ENCODE measurements at regions not wholly inside any gene's neighbourhood (a gene's known extent, or its start where the extent isn't known, plus 50 kb on each side); places are given as distances from the start of the nearest gene placed in this dataset.

GRCh38 chr13:73837147-73837546 lies 297.1 kb downstream of the KLF12 start (continued):
- TF ChIP-seq, protein P1, sequence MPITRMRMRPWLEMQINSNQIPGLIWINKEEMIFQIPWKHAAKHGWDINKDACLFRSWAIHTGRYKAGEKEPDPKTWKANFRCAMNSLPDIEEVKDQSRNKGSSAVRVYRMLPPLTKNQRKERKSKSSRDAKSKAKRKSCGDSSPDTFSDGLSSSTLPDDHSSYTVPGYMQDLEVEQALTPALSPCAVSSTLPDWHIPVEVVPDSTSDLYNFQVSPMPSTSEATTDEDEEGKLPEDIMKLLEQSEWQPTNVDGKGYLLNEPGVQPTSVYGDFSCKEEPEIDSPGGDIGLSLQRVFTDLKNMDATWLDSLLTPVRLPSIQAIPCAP (CRISPR knock-in tag; IDR thresholded peaks at IDR 0.05), result no peak

GRCh38 chr13:73835138-73835721 lies 299.0 kb downstream of the KLF12 start:
- peaks cover 24% of the 10 kb centered on the region for H3K4me1 Mint-ChIP-seq
- no peaks in the 10 kb centered on the region for H3K36me3 Mint-ChIP-seq
- no peaks in the 10 kb centered on the region for H3K27me3 Mint-ChIP-seq (ENCODE audit: low read depth)
- DNase-seq (ENCODE audit: low spot score) (no peak), ATAC-seq (peak; percentile 65)
- H3K4me3 Mint-ChIP-seq, result no peak overlapping the region
- TF ChIP-seq ZNF263 (CRISPR knock-in tag; IDR thresholded peaks at IDR 0.05; ENCODE audit: low read depth), result no peak
- TF ChIP-seq NR1H2 (CRISPR knock-in tag; IDR thresholded peaks at IDR 0.05), result no peak
- no peak for TF ChIP-seq TCF7 (CRISPR knock-in tag; IDR thresholded peaks at IDR 0.05; ENCODE audit: low read depth)
- TF ChIP-seq, protein P2, sequence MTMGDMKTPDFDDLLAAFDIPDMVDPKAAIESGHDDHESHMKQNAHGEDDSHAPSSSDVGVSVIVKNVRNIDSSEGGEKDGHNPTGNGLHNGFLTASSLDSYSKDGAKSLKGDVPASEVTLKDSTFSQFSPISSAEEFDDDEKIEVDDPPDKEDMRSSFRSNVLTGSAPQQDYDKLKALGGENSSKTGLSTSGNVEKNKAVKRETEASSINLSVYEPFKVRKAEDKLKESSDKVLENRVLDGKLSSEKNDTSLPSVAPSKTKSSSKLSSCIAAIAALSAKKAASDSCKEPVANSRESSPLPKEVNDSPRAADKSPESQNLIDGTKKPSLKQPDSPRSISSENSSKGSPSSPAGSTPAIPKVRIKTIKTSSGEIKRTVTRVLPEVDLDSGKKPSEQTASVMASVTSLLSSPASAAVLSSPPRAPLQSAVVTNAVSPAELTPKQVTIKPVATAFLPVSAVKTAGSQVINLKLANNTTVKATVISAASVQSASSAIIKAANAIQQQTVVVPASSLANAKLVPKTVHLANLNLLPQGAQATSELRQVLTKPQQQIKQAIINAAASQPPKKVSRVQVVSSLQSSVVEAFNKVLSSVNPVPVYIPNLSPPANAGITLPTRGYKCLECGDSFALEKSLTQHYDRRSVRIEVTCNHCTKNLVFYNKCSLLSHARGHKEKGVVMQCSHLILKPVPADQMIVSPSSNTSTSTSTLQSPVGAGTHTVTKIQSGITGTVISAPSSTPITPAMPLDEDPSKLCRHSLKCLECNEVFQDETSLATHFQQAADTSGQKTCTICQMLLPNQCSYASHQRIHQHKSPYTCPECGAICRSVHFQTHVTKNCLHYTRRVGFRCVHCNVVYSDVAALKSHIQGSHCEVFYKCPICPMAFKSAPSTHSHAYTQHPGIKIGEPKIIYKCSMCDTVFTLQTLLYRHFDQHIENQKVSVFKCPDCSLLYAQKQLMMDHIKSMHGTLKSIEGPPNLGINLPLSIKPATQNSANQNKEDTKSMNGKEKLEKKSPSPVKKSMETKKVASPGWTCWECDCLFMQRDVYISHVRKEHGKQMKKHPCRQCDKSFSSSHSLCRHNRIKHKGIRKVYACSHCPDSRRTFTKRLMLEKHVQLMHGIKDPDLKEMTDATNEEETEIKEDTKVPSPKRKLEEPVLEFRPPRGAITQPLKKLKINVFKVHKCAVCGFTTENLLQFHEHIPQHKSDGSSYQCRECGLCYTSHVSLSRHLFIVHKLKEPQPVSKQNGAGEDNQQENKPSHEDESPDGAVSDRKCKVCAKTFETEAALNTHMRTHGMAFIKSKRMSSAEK (CRISPR knock-in tag; IDR thresholded peaks at IDR 0.05; ENCODE audit: borderline replicate concordance), result no peak
- TF ChIP-seq SMAD3 (CRISPR knock-in tag; IDR thresholded peaks at IDR 0.05; ENCODE audit: borderline replicate concordance), result no peak
- no peak for TF ChIP-seq EMX1 (CRISPR knock-in tag; IDR thresholded peaks at IDR 0.05)
- TF ChIP-seq, protein P3, sequence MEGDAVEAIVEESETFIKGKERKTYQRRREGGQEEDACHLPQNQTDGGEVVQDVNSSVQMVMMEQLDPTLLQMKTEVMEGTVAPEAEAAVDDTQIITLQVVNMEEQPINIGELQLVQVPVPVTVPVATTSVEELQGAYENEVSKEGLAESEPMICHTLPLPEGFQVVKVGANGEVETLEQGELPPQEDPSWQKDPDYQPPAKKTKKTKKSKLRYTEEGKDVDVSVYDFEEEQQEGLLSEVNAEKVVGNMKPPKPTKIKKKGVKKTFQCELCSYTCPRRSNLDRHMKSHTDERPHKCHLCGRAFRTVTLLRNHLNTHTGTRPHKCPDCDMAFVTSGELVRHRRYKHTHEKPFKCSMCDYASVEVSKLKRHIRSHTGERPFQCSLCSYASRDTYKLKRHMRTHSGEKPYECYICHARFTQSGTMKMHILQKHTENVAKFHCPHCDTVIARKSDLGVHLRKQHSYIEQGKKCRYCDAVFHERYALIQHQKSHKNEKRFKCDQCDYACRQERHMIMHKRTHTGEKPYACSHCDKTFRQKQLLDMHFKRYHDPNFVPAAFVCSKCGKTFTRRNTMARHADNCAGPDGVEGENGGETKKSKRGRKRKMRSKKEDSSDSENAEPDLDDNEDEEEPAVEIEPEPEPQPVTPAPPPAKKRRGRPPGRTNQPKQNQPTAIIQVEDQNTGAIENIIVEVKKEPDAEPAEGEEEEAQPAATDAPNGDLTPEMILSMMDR (IDR thresholded peaks at IDR 0.05), result peak; percentile 54; the same call in 1 of the 2 replicates
- TF ChIP-seq, protein P4, sequence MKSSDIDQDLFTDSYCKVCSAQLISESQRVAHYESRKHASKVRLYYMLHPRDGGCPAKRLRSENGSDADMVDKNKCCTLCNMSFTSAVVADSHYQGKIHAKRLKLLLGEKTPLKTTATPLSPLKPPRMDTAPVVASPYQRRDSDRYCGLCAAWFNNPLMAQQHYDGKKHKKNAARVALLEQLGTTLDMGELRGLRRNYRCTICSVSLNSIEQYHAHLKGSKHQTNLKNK (CRISPR knock-in tag; IDR thresholded peaks at IDR 0.05), result no peak
- CTCF ChIA-PET, result interaction anchor here (0.8 kb wide), 1 partner anchor 452 kb away, joined by 7 read pairs; no protein-coding TSS in a partner anchor
- no peak overlapping the region for H3K27ac Mint-ChIP-seq
- POLR2A ChIA-PET, result no interaction called here
- no peaks in the 10 kb centered on the region for H3K9me3 Mint-ChIP-seq

- CTCF ChIA-PET, result interaction anchor here (1.0 kb wide), 1 partner anchor 453 kb away, joined by 3 read pairs; no protein-coding TSS in a partner anchor
- no peak for DNase-seq (ENCODE audit: low spot score)
- Mint-ChIP-seq H3K9me3 (no peaks in the 10 kb centered on the region), H3K4me1 (peaks cover 30% of the 10 kb centered on the region), H3K27me3 (ENCODE audit: low read depth) (no peaks in the 10 kb centered on the region), H3K27ac (no peak overlapping the region), H3K4me3 (no peak overlapping the region), H3K36me3 (no peaks in the 10 kb centered on the region)
- ATAC-seq, result no peak
- POLR2A ChIA-PET, result no interaction called here
- TF ChIP-seq, protein P5, sequence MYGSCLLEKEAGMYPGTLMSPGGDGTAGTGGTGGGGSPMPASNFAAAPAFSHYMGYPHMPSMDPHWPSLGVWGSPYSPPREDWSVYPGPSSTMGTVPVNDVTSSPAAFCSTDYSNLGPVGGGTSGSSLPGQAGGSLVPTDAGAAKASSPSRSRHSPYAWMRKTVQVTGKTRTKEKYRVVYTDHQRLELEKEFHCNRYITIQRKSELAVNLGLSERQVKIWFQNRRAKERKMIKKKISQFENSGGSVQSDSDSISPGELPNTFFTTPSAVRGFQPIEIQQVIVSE (CRISPR knock-in tag; IDR thresholded peaks at IDR 0.05; ENCODE audit: borderline replicate concordance), result no peak
- TF ChIP-seq SMAD4 (CRISPR knock-in tag; IDR thresholded peaks at IDR 0.05), result no peak
- TF ChIP-seq, protein P6, sequence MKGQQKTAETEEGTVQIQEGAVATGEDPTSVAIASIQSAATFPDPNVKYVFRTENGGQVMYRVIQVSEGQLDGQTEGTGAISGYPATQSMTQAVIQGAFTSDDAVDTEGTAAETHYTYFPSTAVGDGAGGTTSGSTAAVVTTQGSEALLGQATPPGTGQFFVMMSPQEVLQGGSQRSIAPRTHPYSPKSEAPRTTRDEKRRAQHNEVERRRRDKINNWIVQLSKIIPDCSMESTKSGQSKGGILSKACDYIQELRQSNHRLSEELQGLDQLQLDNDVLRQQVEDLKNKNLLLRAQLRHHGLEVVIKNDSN (CRISPR knock-in tag; IDR thresholded peaks at IDR 0.05), result no peak
- no peak for TF ChIP-seq HMGA2 (CRISPR knock-in tag; IDR thresholded peaks at IDR 0.05)
- no peak for TF ChIP-seq NR2C2 (CRISPR knock-in tag; IDR thresholded peaks at IDR 0.05)
- TF ChIP-seq ZNF396 (CRISPR knock-in tag; IDR thresholded peaks at IDR 0.05; ENCODE audit: borderline replicate concordance), result no peak
- TF ChIP-seq MXD4 (CRISPR knock-in tag; IDR thresholded peaks at IDR 0.05; ENCODE audit: borderline replicate concordance), result no peak
- no peak for TF ChIP-seq ZNF121 (CRISPR knock-in tag; IDR thresholded peaks at IDR 0.05)
- TF ChIP-seq, protein P2 (CRISPR knock-in tag; IDR thresholded peaks at IDR 0.05; ENCODE audit: borderline replicate concordance), result no peak
- no peak for TF ChIP-seq TP53 (CRISPR knock-in tag; IDR thresholded peaks at IDR 0.05)
Observed at GRCh38 chr13:73833325-73834070, 300.7 kb downstream of the KLF12 start.

All from WTC11 (cell line).